Naive thymus-derived CD4-positive, alpha-beta T cell (primary cell): ENCODE measurements at regions not wholly inside any gene's neighbourhood (a gene's known extent, or its start where the extent isn't known, plus 50 kb on each side); places are given as distances from the start of the nearest gene placed in this dataset.

Experiments used
- ATAC-seq: fragments of 150-1000 bp; cut with Tn5 transposase; 2 replicates; pipeline ENCODE4 v1.10.0; 2021; ENCODE audit warnings: mild to moderate bottlenecking, moderate library complexity
- CTCF ChIA-PET: fragments of 350-600 bp; sonication (Branson Sonifier 250); formaldehyde crosslinking; loops from one replicate; lab custom pipeline; 2021; ENCODE audit warnings: antibody characterized with exemption; lab: Charles Lee
- POLR2A ChIA-PET: fragments of 350-600 bp; sonication (Branson Sonifier 250); formaldehyde crosslinking; loops from one replicate; lab custom pipeline; 2021; ENCODE audit warnings: antibody characterized with exemption, inconsistent platforms; lab: Charles Lee
- DNase-seq, 9 donors: peaks; one replicate each; pipeline versions ENCODE4 v3.0.0 to v3.0.0-alpha.2; 2020 to 2022; ENCODE audit warnings: mixed read lengths in 1 of 9
- H3K27ac ChIP-seq: one replicate; pipeline ENCODE4 v1.7.0; 2013; ENCODE audit warnings: mild to moderate bottlenecking, low read depth, low read length, moderate library complexity
- H3K27me3 ChIP-seq, 2 donors: one replicate each; pipeline ENCODE4 v1.7.0; 2013; ENCODE audit warnings: low read length in 2 of 2, mild to moderate bottlenecking in 2 of 2, moderate library complexity in 2 of 2; ENCODE audit not compliant: control insufficient read depth in 2 of 2, insufficient read depth in 2 of 2
- H3K36me3 ChIP-seq, 3 experiments: 1 replicate in 2 of 3; 2 replicates in 1 of 3; pipeline ENCODE4 v1.7.0; 2013; ENCODE audit warnings: low read length in 3 of 3, mild to moderate bottlenecking in 3 of 3, moderate library complexity in 1 of 3; ENCODE audit not compliant: insufficient read depth in 3 of 3, control insufficient read depth in 2 of 3
- H3K4me1 ChIP-seq, 2 donors: one replicate each; pipeline ENCODE4 v1.7.0; 2013; ENCODE audit warnings: low read length in 2 of 2, mild to moderate bottlenecking in 2 of 2, moderate library complexity in 1 of 2; ENCODE audit not compliant: control insufficient read depth in 2 of 2, insufficient read depth in 2 of 2
- H3K4me3 ChIP-seq: 2 replicates; pipeline ENCODE4 v1.7.0; 2013; ENCODE audit warnings: mild to moderate bottlenecking, low read length
- H3K9me3 ChIP-seq, 3 experiments: 1 replicate in 2 of 3; 2 replicates in 1 of 3; pipeline ENCODE4 v1.7.0; 2013; ENCODE audit warnings: low read length in 3 of 3; ENCODE audit not compliant: control insufficient read depth in 2 of 3
- H3K27ac Mint-ChIP-seq, 9 donors: one replicate each; pipeline ENCODE4 v1.8.0; 2020 to 2022; ENCODE audit warnings: mixed read lengths in 9 of 9, mild to moderate bottlenecking in 8 of 9, moderate library complexity in 5 of 9, inconsistent platforms in 2 of 9
- H3K27me3 Mint-ChIP-seq, 5 donors: one replicate each; pipeline ENCODE4 v1.8.0; 2021 to 2022; ENCODE audit warnings: mixed read lengths in 5 of 5, mild to moderate bottlenecking in 1 of 5
- H3K36me3 Mint-ChIP-seq, 5 donors: one replicate each; pipeline ENCODE4 v1.8.0; 2020 to 2022; ENCODE audit warnings: mixed read lengths in 5 of 5, mild to moderate bottlenecking in 3 of 5, inconsistent platforms in 1 of 5
- H3K4me1 Mint-ChIP-seq, 7 donors: one replicate each; pipeline ENCODE4 v1.8.0; 2020 to 2022; ENCODE audit warnings: mixed read lengths in 7 of 7, mild to moderate bottlenecking in 3 of 7, inconsistent platforms in 1 of 7
- H3K4me3 Mint-ChIP-seq, 10 donors: one replicate each; pipeline ENCODE4 v1.8.0; 2020 to 2022; ENCODE audit warnings: mild to moderate bottlenecking in 10 of 10, mixed read lengths in 10 of 10, moderate library complexity in 6 of 10, inconsistent platforms in 2 of 10
- H3K9me3 Mint-ChIP-seq, 11 donors: one replicate each; pipeline ENCODE4 v1.8.0; 2020 to 2022; ENCODE audit warnings: mixed read lengths in 11 of 11, mild to moderate bottlenecking in 4 of 11, inconsistent platforms in 1 of 11, moderate library complexity in 1 of 11
- intact Hi-C, 2 donors: fragments of 100-400 bp; cut with micrococcal nuclease; formaldehyde crosslinking; loops; one replicate each; pipeline ENCODE4 v1.15.1; 2023

DNA sequence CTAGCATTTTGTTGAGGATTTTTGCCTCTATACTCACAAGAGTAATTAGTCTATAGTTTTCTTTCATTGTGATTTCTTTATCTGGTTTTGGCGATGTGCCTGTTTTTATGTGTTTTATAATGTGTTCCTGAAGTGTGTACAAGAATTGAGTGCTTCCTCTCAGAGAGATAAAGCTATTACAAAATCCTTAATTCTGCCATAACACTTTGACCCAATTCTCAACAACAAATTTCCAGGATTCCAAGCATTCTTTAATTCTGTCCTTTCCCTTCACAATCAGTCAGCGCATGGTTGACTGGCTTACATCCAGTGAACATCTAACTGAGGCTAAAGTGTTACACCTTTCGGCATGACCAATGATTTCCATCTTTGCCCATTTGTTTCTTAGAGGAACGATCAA is 282.9 kb upstream of the MVB12B start:
- no peak overlapping the region for H3K27ac Mint-ChIP-seq
- Histone ChIP-seq H3K4me1 (no peaks in the 10 kb centered on the region), H3K36me3 (no peaks in the 10 kb centered on the region), H3K4me3 (no peak overlapping the region), H3K9me3 (peaks cover 0 to 12% (median 0%) of the 10 kb centered on the region in 3 experiments), H3K27me3 (no peaks in the 10 kb centered on the region), H3K27ac (no peak overlapping the region)
- peaks cover 0 to 2% (median 0%) of the 10 kb centered on the region in 7 donors for H3K4me1 Mint-ChIP-seq
- intact Hi-C loops: no loop called here
- DNase-seq (no peak), ATAC-seq (no peak)
- CTCF ChIA-PET: no interaction called here
- POLR2A ChIA-PET: no interaction called here
- peaks cover 5 to 26% (median 17%) of the 10 kb centered on the region in 5 donors for H3K27me3 Mint-ChIP-seq
- H3K36me3 Mint-ChIP-seq: peaks cover 0 to 10% (median 5%) of the 10 kb centered on the region in 5 donors
- peaks cover 4 to 57% (median 15%) of the 10 kb centered on the region in 11 donors for H3K9me3 Mint-ChIP-seq
- no peak overlapping the region for H3K4me3 Mint-ChIP-seq

DNA sequence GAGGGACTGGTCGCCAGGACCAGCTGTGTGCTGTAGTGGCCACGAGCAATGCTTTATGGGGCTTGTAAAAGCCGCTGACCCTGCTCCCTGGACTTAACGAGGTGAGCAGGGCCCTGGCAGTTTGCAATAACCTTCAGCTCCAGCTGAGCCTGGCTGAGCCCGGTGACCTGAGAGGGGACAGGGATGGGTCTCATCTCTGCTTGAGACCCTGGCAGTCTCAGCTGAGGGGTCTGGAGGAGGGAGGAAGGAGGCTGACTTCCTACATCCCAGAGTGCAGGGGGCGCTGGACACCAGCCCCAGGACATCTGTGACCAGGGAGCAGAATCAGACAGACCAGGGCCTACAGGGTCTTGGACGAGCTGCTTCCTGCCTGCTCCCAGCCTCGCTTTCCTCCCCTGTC is 277.5 kb upstream of the MVB12B start:
- H3K27me3 ChIP-seq: no peaks in the 10 kb centered on the region
- DNase-seq (no peak), ATAC-seq (no peak)
- Mint-ChIP-seq H3K27ac (no peak overlapping the region), H3K9me3 (peaks cover 0 to 23% (median 10%) of the 10 kb centered on the region in 11 donors), H3K4me3 (no peak overlapping the region), H3K27me3 (peaks cover 0 to 20% (median 17%) of the 10 kb centered on the region in 5 donors), H3K36me3 (peaks cover 0 to 5% (median 5%) of the 10 kb centered on the region in 5 donors), H3K4me1 (peaks cover 0 to 2% (median 0%) of the 10 kb centered on the region in 7 donors)
- H3K4me3 ChIP-seq: no peak overlapping the region
- no peak overlapping the region for H3K27ac ChIP-seq
- no peaks in the 10 kb centered on the region for H3K4me1 ChIP-seq
- H3K36me3 ChIP-seq: no peaks in the 10 kb centered on the region
- ChIA-PET CTCF (no interaction called here), POLR2A (no interaction called here)
- intact Hi-C loops: no loop called here
- peaks cover 0 to 12% (median 0%) of the 10 kb centered on the region in 3 experiments for H3K9me3 ChIP-seq

DNA sequence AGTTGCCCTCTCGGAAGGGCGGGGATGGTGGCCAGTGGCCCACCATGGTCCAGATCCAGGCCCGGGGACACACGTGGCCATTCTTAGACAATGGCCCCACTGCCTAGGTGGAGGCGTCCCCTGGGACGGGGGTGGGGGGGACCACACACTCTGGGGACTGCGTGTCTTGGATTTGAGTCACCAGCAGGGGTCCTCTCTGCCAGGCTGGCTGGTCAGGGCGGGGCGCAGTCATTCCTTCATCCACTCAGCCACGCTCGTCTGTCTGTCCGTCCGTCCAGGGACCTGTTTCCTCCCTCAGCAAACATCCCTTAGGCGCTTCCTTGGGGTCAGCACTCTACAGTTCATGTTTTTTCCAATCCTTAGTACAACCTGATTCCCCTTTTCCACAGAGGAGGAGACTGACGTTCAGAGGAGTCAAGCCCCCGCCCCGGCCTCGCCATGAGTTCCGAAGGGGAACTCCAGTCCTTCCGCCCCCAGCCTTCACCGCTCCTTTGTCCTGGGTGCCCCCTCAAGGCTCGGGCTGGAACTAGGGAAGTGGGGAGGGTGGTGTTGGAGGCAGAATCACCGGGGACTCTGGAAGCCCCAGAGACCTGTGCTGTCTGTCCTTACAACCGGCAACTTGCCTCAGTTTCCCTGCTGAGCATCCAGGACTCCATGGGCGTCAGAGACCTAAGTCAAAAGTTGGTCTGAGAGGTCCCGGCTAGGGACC is 276.6 kb upstream of the MVB12B start:
- ChIA-PET POLR2A (no interaction called here), CTCF (no interaction called here)
- H3K27ac Mint-ChIP-seq: no peak overlapping the region
- Histone ChIP-seq H3K27me3 (no peaks in the 10 kb centered on the region), H3K4me3 (no peak overlapping the region), H3K36me3 (no peaks in the 10 kb centered on the region), H3K4me1 (no peaks in the 10 kb centered on the region), H3K27ac (no peak overlapping the region), H3K9me3 (peaks cover 0 to 12% (median 0%) of the 10 kb centered on the region in 3 experiments)
- H3K4me3 Mint-ChIP-seq: no peak overlapping the region
- H3K27me3 Mint-ChIP-seq: peaks cover under 1 to 27% (median 12%) of the 10 kb centered on the region in 5 donors
- DNase-seq (no peak), ATAC-seq (no peak)
- H3K36me3 Mint-ChIP-seq: peaks cover 0 to 5% (median 5%) of the 10 kb centered on the region in 5 donors
- peaks cover 0 to 2% (median 0%) of the 10 kb centered on the region in 7 donors for H3K4me1 Mint-ChIP-seq
- intact Hi-C loops: no loop called here
- peaks cover 0 to 13% (median 7%) of the 10 kb centered on the region in 11 donors for H3K9me3 Mint-ChIP-seq

DNA sequence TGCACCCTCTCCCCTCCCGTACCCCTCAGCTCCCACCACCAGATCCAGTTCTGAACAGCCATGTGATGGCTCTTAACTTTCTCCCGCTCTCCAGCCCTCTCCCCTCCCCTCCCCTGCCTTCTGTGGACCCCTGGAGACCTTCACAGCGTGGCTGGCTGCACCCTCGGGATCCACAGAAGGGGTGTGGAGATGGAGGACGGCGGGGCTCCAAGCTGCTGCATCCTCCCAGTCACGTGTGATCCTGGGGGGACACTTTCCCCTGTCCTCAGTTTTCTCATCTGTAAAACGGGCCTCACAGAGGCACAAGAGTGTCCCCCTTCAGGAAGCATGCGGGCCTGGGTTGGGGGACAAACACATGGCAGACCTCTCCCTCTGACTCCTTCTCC is 276.0 kb upstream of the MVB12B start:
- peaks cover 0 to 32% (median 11%) of the 10 kb centered on the region in 5 donors for H3K27me3 Mint-ChIP-seq
- no peaks in the 10 kb centered on the region for H3K27me3 ChIP-seq
- no peak overlapping the region for H3K4me3 Mint-ChIP-seq

GRCh38 chr9:126051446-126052130 is 275.0 kb upstream of the MVB12B start:
- CTCF ChIA-PET: no interaction called here
- H3K27me3 Mint-ChIP-seq: peaks cover 2 to 27% (median 7%) of the 10 kb centered on the region in 5 donors
- peaks cover 0 to 5% (median 0%) of the 10 kb centered on the region in 11 donors for H3K9me3 Mint-ChIP-seq
- H3K4me3 ChIP-seq: no peak overlapping the region
- POLR2A ChIA-PET: no interaction called here
- H3K4me1 ChIP-seq: no peaks in the 10 kb centered on the region
- no peaks in the 10 kb centered on the region for H3K36me3 Mint-ChIP-seq
- no peak overlapping the region for H3K4me3 Mint-ChIP-seq
- H3K36me3 ChIP-seq: no peaks in the 10 kb centered on the region
- H3K27ac ChIP-seq: no peak overlapping the region
- H3K27ac Mint-ChIP-seq: no peak overlapping the region
- peaks cover 0 to 2% (median 0%) of the 10 kb centered on the region in 7 donors for H3K4me1 Mint-ChIP-seq
- no peaks in the 10 kb centered on the region for H3K27me3 ChIP-seq
- no peak for DNase-seq
- intact Hi-C loops: no loop called here
- no peak for ATAC-seq
- peaks cover 0 to 1% (median 0%) of the 10 kb centered on the region in 3 experiments for H3K9me3 ChIP-seq

More for the DNA sequence above, 276.0 kb upstream of the MVB12B start:
- H3K27ac ChIP-seq: no peak overlapping the region
- H3K36me3 ChIP-seq: no peaks in the 10 kb centered on the region
- no peak overlapping the region for H3K27ac Mint-ChIP-seq
- H3K9me3 ChIP-seq: peaks cover 0 to 11% (median 0%) of the 10 kb centered on the region in 3 experiments
- H3K4me1 Mint-ChIP-seq: peaks cover 0 to 2% (median 0%) of the 10 kb centered on the region in 7 donors
- H3K4me1 ChIP-seq: no peaks in the 10 kb centered on the region
- peaks cover 0 to 5% (median 5%) of the 10 kb centered on the region in 5 donors for H3K36me3 Mint-ChIP-seq
- ATAC-seq: no peak
- intact Hi-C loops: no loop called here
- no peak overlapping the region for H3K4me3 ChIP-seq
- no peak for DNase-seq
- H3K9me3 Mint-ChIP-seq: peaks cover 0 to 13% (median 6%) of the 10 kb centered on the region in 11 donors
- ChIA-PET CTCF (no interaction called here), POLR2A (no interaction called here)

- POLR2A ChIA-PET: no interaction called here
- H3K27ac ChIP-seq: no peak overlapping the region
- Mint-ChIP-seq H3K27ac (no peak overlapping the region), H3K9me3 (peaks cover 0 to 1% (median 0%) of the 10 kb centered on the region in 11 donors), H3K36me3 (no peaks in the 10 kb centered on the region), H3K4me1 (peaks cover 0 to 2% (median 0%) of the 10 kb centered on the region in 7 donors), H3K4me3 (no peak overlapping the region), H3K27me3 (peaks cover 2 to 22% (median 7%) of the 10 kb centered on the region in 5 donors)
- H3K36me3 ChIP-seq: no peaks in the 10 kb centered on the region
- H3K4me1 ChIP-seq: no peaks in the 10 kb centered on the region
- no peak overlapping the region for H3K4me3 ChIP-seq
- no peaks in the 10 kb centered on the region for H3K27me3 ChIP-seq
- intact Hi-C loops: no loop called here
- H3K9me3 ChIP-seq: no peaks in the 10 kb centered on the region
- CTCF ChIA-PET: no interaction called here
- DNase-seq (no peak), ATAC-seq (no peak)
These were observed 273.8 kb upstream of the MVB12B start for GRCh38 chr9:126052791-126053190.
